ENCODE measurements at regions not wholly inside any gene's neighbourhood (a gene's known extent, or its start where the extent isn't known, plus 50 kb on each side); places are given as distances from the start of the nearest gene placed in this dataset.

GRCh38 chr10:6875269-6875865 lies 295.3 kb upstream of the PRKCQ start:
- TF ChIP-seq CTCF (IDR thresholded peaks at IDR 0.05) (no peak), ZFX (IDR thresholded peaks at IDR 0.05; ENCODE audit: borderline replicate concordance) (no peak)
